ENCODE measurements at regions not wholly inside any gene's neighbourhood (a gene's known extent, or its start where the extent isn't known, plus 50 kb on each side); places are given as distances from the start of the nearest gene placed in this dataset.

- TF ChIP-seq CTCF (IDR thresholded peaks at IDR 0.05) = no peak
- no peak for TF ChIP-seq POLR2AphosphoS5 (IDR thresholded peaks at IDR 0.05)
- no peak for TF ChIP-seq POLR2A (IDR thresholded peaks at IDR 0.05)
These were observed 140.8 kb upstream of the PJA1 start for GRCh38 chrX:69306063-69306404.
